ENCODE measurements at regions not wholly inside any gene's neighbourhood (a gene's known extent, or its start where the extent isn't known, plus 50 kb on each side); places are given as distances from the start of the nearest gene placed in this dataset.

DNA sequence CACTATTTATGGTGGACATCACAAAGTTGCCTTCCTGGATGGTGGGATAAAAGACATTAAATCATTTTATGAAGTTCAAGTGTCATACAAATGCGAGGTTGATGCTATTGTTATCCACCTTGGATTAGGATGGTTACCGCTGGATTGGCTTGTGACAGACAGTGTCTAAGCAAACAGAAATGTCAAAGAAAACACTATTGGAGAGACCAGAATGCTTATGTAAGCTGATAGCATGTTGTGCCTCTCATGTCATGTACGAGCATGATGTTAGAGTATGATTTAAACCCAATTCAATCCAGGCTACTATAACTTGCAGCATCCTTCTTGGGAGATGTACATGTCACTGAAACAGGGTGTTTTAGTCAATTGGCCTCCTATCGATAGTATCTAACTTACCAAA is 178.8 kb upstream of the C9orf72 start:
- DNase-seq: no peak

DNA sequence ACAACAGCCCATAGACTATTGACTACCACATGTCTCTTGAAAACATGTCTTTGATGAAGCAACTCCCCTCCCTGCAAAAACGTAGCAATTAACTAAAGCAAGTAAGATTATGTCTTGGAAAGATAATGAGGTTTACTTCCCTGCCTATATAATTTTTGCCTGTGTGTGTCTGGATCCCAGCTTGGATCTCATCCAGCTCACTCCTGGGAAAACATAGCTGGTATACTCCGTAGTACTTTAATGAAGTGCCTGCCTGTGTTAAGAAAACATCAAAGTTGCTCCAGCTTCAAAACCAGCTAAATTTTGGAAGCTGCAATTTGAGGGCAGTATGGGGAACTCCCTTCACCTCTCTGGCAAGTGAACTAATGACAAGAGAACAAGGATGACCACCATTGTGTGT is 182.6 kb upstream of the C9orf72 start:
- no peak for DNase-seq

DNA sequence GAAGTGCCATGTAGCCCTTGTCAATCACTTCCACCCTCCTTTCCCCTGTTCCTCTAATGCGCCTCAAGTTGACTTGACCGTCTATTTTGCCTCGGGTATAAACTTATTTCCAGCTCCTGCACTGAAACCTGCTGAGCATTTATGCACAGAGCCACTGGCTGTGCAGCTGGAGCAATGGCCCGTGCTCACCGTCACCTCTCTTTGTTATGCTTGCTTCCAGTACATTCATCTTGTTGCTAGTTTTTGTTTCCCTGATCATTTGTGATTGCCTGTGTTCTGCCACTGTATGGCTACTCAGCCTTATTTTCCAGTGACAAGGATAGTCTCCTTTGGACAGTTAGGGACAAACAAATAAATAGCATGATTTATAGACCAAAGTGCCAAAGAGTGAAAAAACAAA is 183.1 kb upstream of the C9orf72 start:
- no peak for DNase-seq

DNA sequence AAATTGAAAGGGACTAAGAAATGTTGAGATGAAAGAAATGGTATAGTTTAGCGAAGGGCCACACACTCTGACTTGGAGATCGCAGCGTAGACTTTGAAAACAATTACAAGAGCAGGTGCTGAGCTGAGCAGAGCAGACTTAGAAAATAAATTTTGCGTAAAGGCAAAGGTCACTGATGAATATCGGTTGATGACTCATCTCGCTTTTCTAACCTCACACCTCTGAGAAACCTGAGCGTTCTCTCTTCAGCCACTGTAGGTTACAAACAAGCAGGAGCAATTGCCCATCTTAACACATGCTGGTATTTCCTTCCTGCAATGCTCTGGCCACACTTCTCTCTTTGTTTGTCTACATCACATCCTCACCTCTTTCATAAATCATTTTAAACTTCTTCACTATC is 190.6 kb upstream of the C9orf72 start:
- DNase-seq: no peak

DNA sequence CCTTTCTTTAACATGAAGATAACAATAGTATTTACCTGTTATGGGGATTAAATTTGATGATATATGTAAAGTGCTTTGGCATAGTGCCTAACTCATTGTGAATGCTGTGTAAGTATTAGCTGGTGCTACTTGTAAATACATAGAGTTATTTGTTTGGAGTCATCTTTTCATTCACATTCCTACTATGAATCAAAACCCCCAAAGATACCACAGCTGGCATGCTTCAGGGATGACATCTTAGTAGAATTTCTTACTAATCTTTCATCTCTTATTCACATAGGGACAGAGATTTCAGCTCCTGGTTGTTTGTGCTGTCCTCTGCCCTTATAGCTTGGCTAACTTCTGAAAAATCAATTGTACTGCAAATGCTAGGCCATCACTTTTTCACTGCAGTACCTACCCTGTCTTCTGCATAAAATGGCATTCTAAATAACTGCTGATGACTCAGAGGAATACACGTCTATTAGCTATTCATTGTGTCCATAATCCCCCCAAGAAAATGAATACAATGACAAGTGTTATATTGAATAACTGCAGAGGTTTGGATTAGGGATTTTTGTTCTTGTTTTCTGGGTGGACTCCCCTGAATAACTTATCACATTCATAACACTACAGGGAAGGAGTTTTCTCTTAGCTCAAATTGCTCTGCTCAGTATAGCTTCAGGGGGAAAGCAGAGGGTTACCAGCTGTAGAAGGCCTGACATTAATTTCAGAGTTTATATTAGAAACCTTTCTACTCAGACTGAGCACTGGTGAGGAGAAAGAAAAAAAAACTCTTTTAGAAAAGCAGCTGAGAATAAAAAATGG is 192.2 kb upstream of the C9orf72 start:
- no peak for DNase-seq

DNA sequence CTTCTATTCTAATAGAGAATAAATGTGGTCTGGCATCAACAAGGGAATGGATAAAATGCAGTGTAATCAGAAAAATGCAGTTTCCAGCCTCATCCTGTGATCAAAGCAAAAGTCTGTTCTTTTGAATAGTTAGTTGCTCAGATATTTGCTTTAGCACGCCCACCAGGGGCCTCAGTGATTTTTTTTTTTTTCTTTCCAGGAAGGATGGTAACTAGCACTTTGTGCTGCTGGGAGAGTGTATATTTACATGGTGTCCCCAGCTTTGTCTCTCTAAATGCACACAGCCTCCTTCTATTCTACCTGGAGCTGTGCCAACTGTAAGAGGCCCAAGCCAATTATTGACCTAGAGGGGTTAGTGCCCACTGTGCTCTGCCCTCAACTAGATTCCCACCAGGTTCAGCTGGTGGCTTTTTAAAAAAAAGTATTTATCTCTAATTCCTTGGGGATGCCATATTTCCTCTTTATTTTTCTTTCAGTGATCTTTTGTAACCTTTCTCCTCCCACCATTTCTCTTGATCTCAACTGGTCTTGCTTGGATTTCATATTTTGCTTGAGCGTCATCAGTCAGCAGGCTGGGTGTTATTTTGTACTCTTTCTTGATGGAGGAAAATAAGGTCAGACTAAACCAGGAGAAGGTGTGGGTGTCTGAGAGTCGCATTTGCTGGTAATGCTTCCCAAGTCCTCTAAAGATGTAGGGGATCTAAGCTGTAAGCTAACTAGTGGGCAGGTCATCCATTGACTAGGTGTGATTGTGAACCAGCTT is 193.0 kb upstream of the C9orf72 start:
- DNase-seq: no peak

DNA sequence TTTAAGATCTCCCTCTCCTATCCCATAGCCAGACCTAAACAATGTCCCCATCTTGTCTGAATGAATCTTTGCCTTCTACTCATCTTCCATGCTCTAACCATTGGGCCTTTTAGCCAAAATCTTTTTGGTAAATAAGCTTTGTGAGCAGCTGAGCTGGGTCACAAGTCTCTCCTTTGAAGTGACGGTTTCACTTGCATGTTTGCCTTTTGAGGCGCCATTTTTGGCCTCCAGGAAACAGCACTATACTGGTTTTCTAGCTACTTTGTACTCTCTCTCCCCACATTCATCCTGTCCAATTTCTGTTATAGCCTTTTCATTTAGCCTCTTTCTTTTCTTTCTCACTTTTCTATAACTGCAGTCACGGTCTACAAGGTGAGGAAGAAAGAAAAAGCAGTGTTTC is 195.5 kb upstream of the C9orf72 start:
- DNase-seq: no peak

DNA sequence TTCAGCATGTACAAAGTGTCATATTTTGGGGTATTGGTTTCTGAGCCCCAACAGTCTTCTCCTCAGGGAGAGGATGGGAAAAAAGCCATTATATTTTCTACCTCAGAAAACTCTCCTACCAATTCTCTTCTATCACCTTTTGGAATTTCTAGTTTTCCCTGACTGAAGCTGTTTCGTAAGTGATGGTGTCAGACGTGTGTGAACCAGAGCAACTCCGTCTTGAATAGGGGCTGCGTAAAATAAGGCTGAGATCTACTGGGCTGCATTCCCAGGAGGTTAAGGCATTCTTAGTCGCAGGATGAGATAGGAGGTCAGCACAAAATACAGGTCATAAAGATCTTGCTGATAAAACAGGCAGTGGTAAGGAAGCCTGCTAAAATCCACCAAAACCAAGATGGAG is 197.3 kb upstream of the C9orf72 start:
- no peak for DNase-seq

DNA sequence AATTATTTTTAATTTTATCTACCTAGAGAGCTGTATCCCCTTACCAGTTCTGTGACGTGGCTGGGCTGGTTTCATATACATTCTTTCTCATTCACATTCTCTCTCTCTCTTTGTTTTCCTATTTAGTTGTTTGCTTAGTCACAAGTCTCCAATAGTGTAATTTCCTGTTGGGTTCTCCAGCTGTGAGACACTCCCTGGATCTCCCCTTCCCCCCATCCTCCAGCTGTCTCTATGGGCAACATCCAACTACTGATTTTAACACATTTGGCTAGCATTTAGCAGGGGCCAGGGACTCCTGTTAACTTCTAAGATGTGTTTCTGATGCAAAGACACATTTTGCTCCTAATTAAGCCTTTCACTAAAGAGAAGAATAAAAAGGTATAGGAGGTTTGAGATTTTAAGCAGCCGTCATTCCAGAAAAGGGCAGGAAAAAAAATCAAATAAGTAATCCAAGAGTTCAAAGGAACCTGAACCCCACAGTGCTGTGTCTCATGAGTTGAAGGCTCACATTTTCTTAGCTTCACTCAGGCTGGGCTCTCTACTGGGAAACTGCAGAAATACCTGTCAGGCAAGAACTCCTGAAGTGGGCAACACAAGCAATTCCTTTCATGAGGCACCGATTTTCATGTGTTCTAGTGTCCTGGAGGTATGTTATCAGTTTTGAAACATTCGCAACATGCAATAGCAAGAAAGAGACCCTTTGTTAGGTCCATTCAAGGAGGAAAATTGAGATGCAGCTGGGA is 198.7 kb upstream of the C9orf72 start:
- DNase-seq: no peak

DNA sequence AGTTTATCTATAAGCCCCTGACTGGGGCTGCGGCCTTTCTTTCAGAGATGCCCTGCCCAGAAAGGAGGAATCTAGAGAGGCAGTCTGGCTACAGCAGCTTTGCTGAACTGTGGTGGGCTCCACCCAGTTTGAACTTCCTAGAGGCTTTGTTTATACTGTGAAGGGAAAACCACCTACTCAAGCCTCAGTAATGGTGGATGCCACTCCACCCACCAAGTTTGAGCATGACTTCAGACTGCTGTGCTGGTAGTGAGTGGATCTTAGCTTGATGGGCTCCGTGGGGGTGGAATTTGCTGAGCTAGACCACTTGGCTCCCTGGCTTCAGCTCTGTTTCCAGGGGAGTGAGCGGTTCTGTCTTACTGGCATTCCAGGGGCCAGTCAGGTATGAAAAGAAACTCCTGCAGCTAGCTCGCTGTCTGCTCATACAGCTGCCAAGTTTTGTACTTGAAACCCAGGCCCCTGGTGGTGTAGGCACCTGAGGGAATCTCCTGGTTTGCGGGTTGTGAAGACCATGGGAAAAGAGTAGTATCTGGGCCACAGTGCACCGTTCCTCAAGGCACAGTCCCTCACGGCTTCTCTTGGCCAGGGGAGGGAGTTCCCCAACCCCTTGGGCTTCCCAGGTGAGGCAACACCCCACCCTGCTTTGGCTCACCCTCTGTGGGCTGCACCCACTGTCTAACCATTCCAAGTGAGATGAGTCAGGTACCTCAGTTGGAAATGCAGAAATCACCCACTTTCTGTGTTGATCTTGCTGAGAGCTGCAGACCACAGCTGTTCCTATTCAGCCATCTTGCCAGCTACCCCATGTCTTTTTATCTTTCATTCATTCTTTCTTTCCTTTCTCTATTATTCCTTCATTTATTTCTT is 211.8 kb upstream of the C9orf72 start:
- no peak for DNase-seq

DNA sequence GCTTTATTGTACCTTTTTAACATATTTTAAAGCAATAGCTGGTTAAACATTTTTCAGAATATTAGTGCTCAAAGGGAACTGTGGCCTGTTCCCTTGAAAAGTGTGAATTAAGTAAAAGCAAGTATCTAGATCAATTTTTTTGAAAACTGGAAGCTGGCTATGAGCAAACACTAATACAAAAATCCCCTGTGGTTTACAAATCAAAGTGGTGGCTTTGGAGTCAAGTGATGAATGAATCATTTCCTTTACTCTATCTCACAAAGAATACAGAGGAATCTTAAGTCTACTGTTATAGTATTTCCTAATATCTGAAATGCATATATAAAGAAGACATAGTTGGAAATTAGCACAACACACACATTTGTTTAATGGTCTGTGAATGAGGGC is 212.4 kb upstream of the C9orf72 start:
- no peak for DNase-seq

DNA sequence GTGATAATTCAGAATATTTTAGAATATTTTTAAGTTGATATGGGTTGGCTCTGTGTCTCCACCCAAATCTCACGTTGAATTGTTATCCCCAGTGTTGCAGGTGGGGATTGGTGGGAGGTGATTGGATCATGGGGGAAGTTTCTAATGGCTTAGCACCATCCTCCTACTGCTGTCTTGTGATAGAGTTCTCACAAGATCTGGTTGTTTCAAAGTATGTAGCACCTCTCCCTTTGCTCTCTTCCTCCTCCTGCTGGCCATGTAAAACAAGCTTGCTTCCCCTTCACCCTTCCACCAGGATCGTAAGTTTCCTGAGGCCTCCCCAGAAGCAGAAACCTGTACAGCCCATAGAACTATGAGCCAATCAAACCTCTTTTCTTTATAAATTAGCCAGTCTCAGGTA is 214.6 kb upstream of the C9orf72 start:
- no peak for DNase-seq

DNA sequence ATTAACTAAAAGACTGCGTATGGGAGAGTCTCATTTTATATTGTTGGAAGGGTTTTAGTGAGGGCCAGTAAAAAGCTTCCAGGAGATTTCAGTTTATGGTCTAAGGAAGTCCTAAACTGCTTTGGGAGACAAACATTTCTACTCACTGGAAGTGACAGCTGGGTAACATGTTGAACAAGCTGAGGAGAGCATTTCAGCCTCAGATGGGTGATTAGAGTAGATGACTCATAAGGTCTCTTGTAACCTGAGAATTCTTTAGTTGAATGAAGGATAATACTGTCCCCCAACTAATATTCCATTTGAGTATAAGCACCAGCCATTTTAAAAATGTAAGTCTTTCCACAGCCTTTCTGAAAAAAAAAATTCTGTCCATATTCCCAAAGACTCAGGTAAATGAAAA is 218.0 kb upstream of the C9orf72 start:
- no peak for DNase-seq

DNA sequence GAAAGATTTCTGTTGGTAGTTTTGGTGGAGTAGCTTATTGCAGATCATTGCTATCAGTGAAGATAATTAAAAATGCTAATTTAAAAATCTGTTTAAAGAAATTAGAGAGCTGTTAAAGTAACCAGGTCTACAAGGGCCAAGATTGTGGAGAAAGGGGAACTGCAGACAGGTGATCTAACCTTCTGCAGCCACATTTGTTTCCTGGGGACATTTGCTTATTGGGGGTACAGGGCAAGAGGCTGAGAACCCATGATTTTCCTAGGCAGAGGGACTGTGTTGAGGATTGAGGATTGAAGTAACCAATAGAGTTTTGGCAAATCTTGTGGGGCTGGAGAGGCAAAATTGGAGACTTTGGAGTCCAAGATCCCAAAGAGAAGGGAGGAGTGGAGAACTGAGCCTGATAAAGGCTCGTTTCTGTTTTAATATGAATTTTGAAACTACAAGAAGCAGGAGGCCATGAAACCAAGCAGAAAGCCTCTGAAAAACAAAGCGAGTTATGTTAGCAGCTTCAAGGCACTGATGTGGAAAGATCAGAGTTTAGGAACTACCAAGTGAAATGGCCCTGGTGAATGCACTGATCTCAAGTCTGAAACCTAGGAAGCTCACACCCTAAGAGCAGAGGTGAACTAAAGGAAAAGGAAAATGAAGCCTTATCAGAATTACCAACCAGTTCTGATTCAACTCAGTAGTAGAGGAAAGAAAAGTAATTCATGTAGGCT is 219.8 kb upstream of the C9orf72 start:
- DNase-seq: no peak

DNA sequence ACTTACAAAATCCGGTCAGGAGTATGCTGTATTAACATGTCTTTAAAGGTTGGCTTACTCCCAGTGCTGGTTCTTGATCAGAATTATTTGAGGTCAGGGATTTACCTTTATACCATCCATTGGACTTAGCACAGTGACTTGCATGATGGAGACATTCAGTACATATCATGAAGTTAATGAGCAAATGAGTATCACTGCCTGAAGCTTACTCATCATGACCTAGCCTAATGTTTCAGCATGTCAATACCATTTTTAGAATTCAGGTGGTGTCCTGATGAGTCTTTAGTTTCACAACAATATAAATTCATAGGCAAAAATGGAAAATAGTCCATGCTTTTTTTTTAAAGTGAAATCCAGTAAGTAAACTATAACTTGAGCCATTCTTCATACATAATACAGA is 226.0 kb upstream of the C9orf72 start:
- no peak for DNase-seq

DNA sequence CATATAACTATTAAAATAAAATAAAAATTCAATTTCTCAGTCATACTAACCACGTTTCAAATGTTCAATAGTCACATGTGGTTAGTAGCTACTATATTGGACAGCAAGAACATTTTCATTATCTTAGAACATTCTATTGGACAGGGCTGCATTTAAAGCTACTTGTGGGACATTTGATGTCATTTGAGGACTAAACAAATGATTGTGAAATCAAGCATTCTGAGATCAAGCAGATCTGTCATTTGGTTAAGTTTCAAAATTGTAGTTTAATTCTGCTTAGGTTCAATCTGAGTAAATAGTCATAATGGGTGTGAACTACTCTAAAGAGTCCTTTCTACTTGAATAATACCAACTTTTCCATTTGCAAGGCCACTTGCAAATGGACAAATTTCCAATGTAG is 226.9 kb upstream of the C9orf72 start:
- DNase-seq: no peak

DNA sequence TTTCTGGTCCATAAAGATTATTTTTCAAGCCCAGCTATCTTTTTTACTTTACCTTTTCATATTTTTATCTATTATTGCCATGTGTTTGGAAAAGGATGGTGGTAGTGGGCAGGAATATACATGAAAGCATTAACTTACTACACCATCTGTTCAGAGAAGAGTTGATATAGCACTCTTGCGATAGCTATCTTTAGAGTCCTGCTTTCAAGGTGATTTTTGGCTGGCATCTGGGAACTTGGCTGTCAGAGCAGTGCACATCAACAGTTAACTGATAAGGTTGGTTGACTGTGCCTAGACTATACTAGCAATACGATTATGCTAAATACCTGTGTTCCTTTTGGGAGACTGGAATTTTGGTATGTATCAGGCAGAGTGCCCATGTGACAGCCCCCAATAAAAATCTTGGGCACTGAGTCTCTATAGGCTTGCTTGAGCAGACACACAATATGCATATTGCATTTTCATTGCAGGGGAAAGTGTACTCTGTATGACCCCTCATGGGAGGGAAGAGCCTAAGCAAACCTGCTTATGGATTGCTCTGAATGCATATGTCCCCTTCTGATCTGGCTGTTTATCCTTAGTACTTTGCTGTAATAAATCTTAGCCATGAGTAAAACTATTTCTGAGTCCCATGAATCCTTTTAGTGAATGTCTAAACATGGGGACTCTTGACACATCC is 227.6 kb upstream of the C9orf72 start:
- DNase-seq: no peak

DNA sequence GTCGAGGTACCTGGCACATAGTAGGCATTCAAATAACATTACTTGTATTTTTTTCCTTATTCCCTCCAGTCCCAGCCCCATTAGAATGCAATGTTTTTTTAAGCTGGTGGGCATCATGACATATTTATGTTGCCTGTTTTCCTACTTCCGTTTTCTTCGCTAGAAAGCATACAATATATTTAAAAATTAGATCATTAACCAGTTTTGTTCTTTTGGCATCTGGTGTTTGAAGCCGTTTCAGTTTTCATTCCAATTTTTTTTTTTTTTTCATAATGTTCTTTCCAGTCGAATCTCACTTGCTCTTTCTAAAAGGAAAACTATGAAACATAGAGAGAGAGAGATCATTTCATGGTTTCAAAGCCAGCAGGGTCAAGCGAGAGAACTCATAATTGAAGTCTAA is 228.3 kb upstream of the C9orf72 start:
- no peak for DNase-seq

DNA sequence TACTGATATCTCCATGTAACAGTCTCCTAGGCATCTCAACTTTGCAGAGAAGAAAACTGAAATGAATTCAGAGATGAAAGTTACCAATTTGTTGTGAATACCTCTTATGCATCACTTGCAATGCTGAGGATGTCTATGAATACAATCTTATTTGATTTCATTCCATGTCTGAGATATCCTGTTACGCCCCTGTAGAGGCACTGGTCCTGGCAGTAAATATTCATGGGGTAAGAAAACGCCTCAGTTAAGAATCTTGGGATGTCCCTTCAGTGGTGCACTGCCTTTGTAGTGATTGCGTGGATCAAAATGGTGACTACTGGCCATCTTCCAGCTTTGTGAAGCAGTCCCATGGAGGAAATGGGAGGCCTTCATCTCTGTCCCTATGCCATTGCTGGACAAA is 229.1 kb upstream of the C9orf72 start:
- DNase-seq: no peak

DNA sequence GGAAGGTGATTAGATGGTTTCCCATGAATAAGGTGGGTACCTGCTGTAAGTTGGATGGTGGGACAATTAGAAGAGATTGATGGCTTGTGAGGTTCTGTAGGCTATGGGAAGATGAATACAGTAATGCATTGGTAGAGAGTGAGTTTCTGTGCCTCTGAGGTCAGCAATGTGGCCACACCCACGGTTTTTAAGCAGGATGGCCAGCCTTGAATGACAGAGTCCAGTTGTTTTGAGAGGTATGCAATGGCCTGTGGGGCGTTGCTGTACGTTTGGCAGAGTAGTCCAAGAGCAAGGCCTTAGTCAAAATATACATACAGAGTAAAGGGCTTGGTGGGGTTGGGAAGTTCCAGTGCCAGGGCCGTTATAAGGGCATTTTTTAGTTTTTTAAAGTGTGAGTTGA is 235.6 kb upstream of the C9orf72 start:
- no peak for DNase-seq

DNA sequence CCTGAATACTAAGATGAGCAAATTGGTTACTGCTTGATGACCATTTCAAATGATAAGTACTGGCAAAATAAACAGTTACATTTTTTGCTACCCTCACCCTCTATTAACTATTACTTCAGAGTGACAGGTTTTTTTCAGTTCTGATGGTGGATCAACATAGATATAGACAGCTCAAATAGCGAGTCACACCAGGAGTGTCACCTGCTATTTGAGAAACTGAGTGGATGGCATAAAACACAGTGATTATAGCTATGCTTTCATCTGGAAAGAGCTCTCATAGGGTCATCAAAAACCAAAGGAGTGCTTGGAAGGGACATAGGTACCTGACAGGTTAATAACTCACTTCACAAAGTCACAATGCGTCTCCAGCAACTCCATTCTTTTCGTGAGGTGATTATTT is 244.5 kb upstream of the C9orf72 start:
- DNase-seq: no peak

DNA sequence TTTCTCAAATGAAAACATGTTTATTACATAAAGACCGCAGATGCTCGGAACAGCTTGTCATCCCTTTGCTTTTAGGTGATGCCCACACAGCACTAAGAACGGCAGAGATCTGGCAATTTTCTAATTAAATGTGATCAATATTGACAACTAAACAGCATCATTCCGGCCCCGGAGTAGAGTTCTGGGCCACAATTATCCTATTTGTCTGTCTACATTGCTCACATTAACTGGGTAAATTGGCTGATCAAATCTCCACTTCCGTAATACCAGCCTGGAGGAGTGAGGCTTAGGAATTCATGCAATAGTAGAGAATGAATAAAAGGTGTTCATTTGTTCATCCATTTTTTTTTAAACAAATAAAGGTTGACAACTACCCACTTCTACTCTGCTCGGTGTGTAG is 245.1 kb upstream of the C9orf72 start:
- no peak for DNase-seq
